Activated T-cell treated with anti-CD3 and anti-CD28 coated beads, Interleukin-2, amount 50 U/mL, for 24 hours (primary cell): ENCODE measurements at regions not wholly inside any gene's neighbourhood (a gene's known extent, or its start where the extent isn't known, plus 50 kb on each side); places are given as distances from the start of the nearest gene placed in this dataset.
"Not testable (repeated sequence)": the region's sequence is repeated elsewhere in the genome, so short reads cannot be mapped to it uniquely, and the experiment has no call there.

Source experiments
- DNase-seq: peaks from one replicate; pipeline ENCODE4 v3.0.0-alpha.2; 2020
- H3K27ac Mint-ChIP-seq: 2 replicates; pipeline ENCODE4 v1.8.0; 2020; ENCODE audit warnings: mild to moderate bottlenecking, mixed read lengths
- H3K27me3 Mint-ChIP-seq: 2 replicates; pipeline ENCODE4 v1.8.0; 2020; ENCODE audit warnings: mixed read lengths
- H3K36me3 Mint-ChIP-seq: 2 replicates; pipeline ENCODE4 v1.8.0; 2020; ENCODE audit warnings: low read depth, mixed read lengths
- H3K4me1 Mint-ChIP-seq: 2 replicates; pipeline ENCODE4 v1.8.0; 2020; ENCODE audit warnings: low read depth, mixed read lengths
- H3K4me3 Mint-ChIP-seq: 2 replicates; pipeline ENCODE4 v1.8.0; 2020; ENCODE audit warnings: mild to moderate bottlenecking, moderate library complexity, mixed read lengths
- H3K9me3 Mint-ChIP-seq: 2 replicates; pipeline ENCODE4 v1.8.0; 2020; ENCODE audit warnings: mixed read lengths

GRCh38 chr6:4629789-4630188 lies 146.4 kb upstream of the CDYL start:
- not testable (repeated sequence) for H3K4me3 Mint-ChIP-seq, H3K27me3 Mint-ChIP-seq, DNase-seq, H3K4me1 Mint-ChIP-seq, H3K36me3 Mint-ChIP-seq, H3K27ac Mint-ChIP-seq
- peaks cover 20% of the 10 kb centered on the region for H3K9me3 Mint-ChIP-seq

DNA sequence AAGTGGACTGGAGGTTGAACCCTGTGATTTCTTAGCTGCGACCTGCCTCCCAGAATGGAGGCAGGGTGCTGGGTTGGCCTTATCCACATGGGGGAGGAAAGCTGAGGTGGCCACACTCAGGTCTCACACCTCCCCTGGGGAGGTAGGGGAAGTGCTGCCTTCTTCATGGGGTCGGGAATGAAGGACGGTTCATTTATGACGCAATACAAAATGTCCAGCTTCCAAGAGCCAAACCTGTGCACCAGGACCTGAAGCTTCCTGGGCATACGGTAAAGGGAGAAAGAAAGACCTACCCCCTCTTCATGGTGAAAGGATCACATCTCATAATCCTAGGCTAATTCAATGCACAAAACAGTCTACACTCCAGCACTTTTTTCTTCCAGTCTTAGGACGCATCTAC lies 150.6 kb upstream of the CDYL start:
- H3K27me3 Mint-ChIP-seq: no peaks in the 10 kb centered on the region
- no peaks in the 10 kb centered on the region for H3K36me3 Mint-ChIP-seq
- no peak for DNase-seq
- H3K4me3 Mint-ChIP-seq: no peak overlapping the region
- no peaks in the 10 kb centered on the region for H3K4me1 Mint-ChIP-seq
- H3K27ac Mint-ChIP-seq: no peak overlapping the region
- peaks cover 14% of the 10 kb centered on the region for H3K9me3 Mint-ChIP-seq

GRCh38 chr6:4624726-4625125 lies 151.5 kb upstream of the CDYL start:
- DNase-seq: no peak
- Mint-ChIP-seq H3K27me3 (no peaks in the 10 kb centered on the region), H3K27ac (no peak overlapping the region), H3K4me3 (no peak overlapping the region), H3K36me3 (no peaks in the 10 kb centered on the region), H3K9me3 (peaks cover 8% of the 10 kb centered on the region), H3K4me1 (no peaks in the 10 kb centered on the region)

DNA sequence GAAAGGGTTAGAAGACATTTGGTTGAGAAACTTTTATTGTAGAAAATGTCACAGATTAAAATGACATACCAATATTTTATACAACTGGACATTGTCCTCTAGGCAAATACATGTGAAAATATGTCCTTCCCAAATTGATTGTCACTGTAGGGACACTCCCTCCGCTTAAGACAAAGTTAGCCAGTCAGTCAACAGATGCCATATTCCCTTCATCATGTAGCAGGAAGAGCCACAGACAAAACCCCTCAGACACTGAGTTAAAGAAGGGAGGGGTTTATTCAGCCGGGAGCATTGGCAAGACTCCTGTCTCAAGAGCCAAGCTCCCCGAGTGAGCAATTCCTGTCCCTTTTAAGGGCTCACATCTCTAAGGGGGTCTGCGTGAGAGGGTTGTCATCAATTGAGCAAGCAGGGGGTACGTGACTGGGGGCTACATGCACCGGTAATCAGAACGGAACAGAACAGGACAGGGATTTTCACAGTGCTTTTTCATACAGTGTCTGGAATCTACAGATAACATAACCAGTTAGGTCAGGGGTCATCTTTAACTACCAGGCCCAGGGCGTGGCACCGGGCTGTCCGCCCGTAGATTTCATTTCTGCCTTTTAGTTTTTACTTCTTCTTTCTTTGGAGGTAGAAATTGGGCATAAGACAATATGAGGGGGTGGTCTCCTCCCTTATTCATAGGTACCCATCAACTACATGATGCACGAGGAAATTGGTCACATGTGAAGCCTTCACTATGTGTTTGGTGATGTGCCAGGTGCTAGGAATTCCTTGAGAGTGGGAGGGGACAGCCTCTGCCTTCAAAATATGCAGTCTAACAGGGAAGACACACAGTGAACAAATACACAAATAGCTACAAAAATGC lies 155.7 kb upstream of the CDYL start:
- Mint-ChIP-seq H3K27ac (no peak overlapping the region), H3K9me3 (no peaks in the 10 kb centered on the region), H3K27me3 (peaks cover 6% of the 10 kb centered on the region), H3K4me3 (no peak overlapping the region), H3K4me1 (no peaks in the 10 kb centered on the region), H3K36me3 (no peaks in the 10 kb centered on the region)
- no peak for DNase-seq

DNA sequence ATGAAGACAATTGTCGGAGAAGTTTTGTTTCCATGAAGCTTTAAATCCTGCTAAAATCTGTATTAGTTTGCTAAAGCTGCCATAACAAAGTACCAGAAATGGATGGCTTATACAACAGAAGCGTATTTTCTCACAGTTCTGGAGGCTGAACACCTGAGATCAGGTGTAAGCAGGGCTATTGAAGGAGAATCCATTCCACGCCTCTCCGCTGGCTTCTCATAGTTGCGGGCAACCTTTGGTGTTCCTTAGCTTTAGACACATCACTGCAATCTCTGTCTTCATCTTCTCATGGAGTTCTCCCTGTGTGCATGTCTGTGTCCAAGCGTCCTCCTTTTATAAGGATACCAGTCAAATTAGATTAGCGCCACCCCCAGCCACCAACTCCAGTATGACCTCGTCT lies 159.9 kb upstream of the CDYL start:
- Mint-ChIP-seq H3K36me3 (no peaks in the 10 kb centered on the region), H3K4me1 (no peaks in the 10 kb centered on the region), H3K27ac (no peak overlapping the region), H3K4me3 (no peak overlapping the region), H3K27me3 (peaks cover 23% of the 10 kb centered on the region), H3K9me3 (no peaks in the 10 kb centered on the region)
- no peak for DNase-seq

GRCh38 chr6:4615891-4616290 lies 160.3 kb upstream of the CDYL start:
- Mint-ChIP-seq H3K27ac (no peak overlapping the region), H3K9me3 (no peaks in the 10 kb centered on the region), H3K4me3 (no peak overlapping the region), H3K27me3 (peaks cover 24% of the 10 kb centered on the region), H3K36me3 (no peaks in the 10 kb centered on the region), H3K4me1 (peaks cover under 1% of the 10 kb centered on the region)
- no peak for DNase-seq

- DNase-seq: no peak
- H3K36me3 Mint-ChIP-seq: no peaks in the 10 kb centered on the region
- peaks cover 26% of the 10 kb centered on the region for H3K27me3 Mint-ChIP-seq
- no peak overlapping the region for H3K4me3 Mint-ChIP-seq
- H3K27ac Mint-ChIP-seq: no peak overlapping the region
- H3K9me3 Mint-ChIP-seq: no peaks in the 10 kb centered on the region
- peaks cover 4% of the 10 kb centered on the region for H3K4me1 Mint-ChIP-seq
Measured at GRCh38 chr6:4615231-4615630, 161.0 kb upstream of the CDYL start.

GRCh38 chr6:4614637-4615036 lies 161.6 kb upstream of the CDYL start:
- Mint-ChIP-seq H3K36me3 (no peaks in the 10 kb centered on the region), H3K27me3 (peaks cover 26% of the 10 kb centered on the region), H3K4me1 (peaks cover 7% of the 10 kb centered on the region), H3K4me3 (no peak overlapping the region), H3K9me3 (no peaks in the 10 kb centered on the region), H3K27ac (no peak overlapping the region)
- DNase-seq: no peak

- H3K9me3 Mint-ChIP-seq: no peaks in the 10 kb centered on the region
- H3K4me3 Mint-ChIP-seq: no peak overlapping the region
Measured at GRCh38 chr6:4613795-4614194, 162.4 kb upstream of the CDYL start.

GRCh38 chr6:4613381-4613780 lies 162.8 kb upstream of the CDYL start:
- Mint-ChIP-seq H3K4me3 (no peak overlapping the region), H3K27me3 (peaks cover 28% of the 10 kb centered on the region), H3K9me3 (no peaks in the 10 kb centered on the region), H3K36me3 (no peaks in the 10 kb centered on the region), H3K27ac (no peak overlapping the region), H3K4me1 (peaks cover 7% of the 10 kb centered on the region)
- DNase-seq: no peak

More at GRCh38 chr6:4613795-4614194, 162.4 kb upstream of the CDYL start:
- Mint-ChIP-seq H3K27ac (no peak overlapping the region), H3K4me1 (peaks cover 7% of the 10 kb centered on the region), H3K36me3 (no peaks in the 10 kb centered on the region), H3K27me3 (peaks cover 28% of the 10 kb centered on the region)
- DNase-seq: no peak

DNA sequence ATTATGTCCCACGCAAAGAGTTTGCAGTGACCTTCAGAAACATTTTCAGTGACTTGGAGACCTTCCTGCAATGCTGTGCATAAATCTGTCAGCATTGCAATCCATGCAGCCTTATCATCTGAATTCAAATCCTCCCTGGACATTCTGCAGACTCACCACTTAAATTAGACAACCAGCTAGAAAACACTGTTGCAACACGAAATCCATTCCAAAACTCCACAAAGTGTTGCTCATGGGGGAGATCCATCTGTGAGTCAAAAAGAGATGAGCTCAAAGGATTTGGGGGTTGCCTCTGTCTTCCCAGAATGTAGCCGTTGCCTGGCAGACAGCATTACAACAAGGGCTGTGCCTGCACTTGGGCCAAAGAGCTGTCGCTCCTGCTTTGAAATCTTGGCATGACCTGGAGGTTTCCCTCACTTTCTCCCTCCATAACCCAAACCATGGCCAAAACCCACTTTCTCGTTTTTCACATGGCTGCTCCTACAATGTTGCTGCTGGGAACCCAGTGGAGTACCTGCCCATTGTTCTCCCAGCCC lies 163.5 kb upstream of the CDYL start:
- DNase-seq: no peak
- Mint-ChIP-seq H3K9me3 (no peaks in the 10 kb centered on the region), H3K4me1 (peaks cover 7% of the 10 kb centered on the region), H3K36me3 (no peaks in the 10 kb centered on the region), H3K4me3 (no peak overlapping the region), H3K27ac (no peak overlapping the region), H3K27me3 (peaks cover 28% of the 10 kb centered on the region)

- Mint-ChIP-seq H3K9me3 (no peaks in the 10 kb centered on the region), H3K4me1 (peaks cover 7% of the 10 kb centered on the region), H3K36me3 (no peaks in the 10 kb centered on the region), H3K27ac (no peak overlapping the region), H3K27me3 (peaks cover 26% of the 10 kb centered on the region), H3K4me3 (no peak overlapping the region)
- no peak for DNase-seq
Measured at GRCh38 chr6:4611429-4612129, 164.6 kb upstream of the CDYL start.

- no peak for DNase-seq
- Mint-ChIP-seq H3K4me3 (no peak overlapping the region), H3K27ac (no peak overlapping the region), H3K36me3 (no peaks in the 10 kb centered on the region), H3K9me3 (no peaks in the 10 kb centered on the region), H3K27me3 (peaks cover 22% of the 10 kb centered on the region), H3K4me1 (peaks cover 7% of the 10 kb centered on the region)
Measured at GRCh38 chr6:4610256-4610655, 165.9 kb upstream of the CDYL start.

- no peak overlapping the region for H3K4me3 Mint-ChIP-seq
- H3K27me3 Mint-ChIP-seq: peaks cover 7% of the 10 kb centered on the region
- no peaks in the 10 kb centered on the region for H3K36me3 Mint-ChIP-seq
- H3K9me3 Mint-ChIP-seq: no peaks in the 10 kb centered on the region
- H3K4me1 Mint-ChIP-seq: peaks cover 7% of the 10 kb centered on the region
- DNase-seq: no peak
- H3K27ac Mint-ChIP-seq: no peak overlapping the region
Measured at GRCh38 chr6:4608361-4609115, 167.7 kb upstream of the CDYL start.
